Muscle of leg (tissue), 3 donors: ENCODE measurements at regions not wholly inside any gene's neighbourhood (a gene's known extent, or its start where the extent isn't known, plus 50 kb on each side); places are given as distances from the start of the nearest gene placed in this dataset.

ENCODE experiments used
- DNase-seq: peaks from one replicate; pipeline ENCODE4 v3.0.0; 2013
- H3K27ac ChIP-seq: one replicate; pipeline ENCODE4 v1.5.1; 2013; ENCODE audit warnings: mild to moderate bottlenecking, low read length, control low read depth
- H3K27me3 ChIP-seq: one replicate; pipeline ENCODE4 v1.6.1; 2013; ENCODE audit warnings: low read length; ENCODE audit not compliant: control insufficient read depth, insufficient read depth
- H3K36me3 ChIP-seq: one replicate; pipeline ENCODE4 v1.6.1; 2013; ENCODE audit warnings: low read length; ENCODE audit not compliant: control insufficient read depth, insufficient read depth
- H3K4me1 ChIP-seq: one replicate; pipeline ENCODE4 v1.6.1; 2013; ENCODE audit warnings: low read length; ENCODE audit not compliant: control insufficient read depth, insufficient read depth
- H3K4me3 ChIP-seq: one replicate; pipeline ENCODE4 v1.5.1; 2013; ENCODE audit warnings: low read length, control low read depth
- H3K9me3 ChIP-seq: replicated peaks from 2 replicates; pipeline ENCODE4 v1.6.1; 2013; ENCODE audit warnings: low read depth, low read length; ENCODE audit not compliant: control insufficient read depth
- WGBS: methylation state at CpG from one replicate; pipeline ENCODE4 v1.1.5; 2013; ENCODE audit warnings: missing lambda C conversion rate; ENCODE audit not compliant: insufficient coverage; 5-methylcytosine and 5-hydroxymethylcytosine counted together

DNA sequence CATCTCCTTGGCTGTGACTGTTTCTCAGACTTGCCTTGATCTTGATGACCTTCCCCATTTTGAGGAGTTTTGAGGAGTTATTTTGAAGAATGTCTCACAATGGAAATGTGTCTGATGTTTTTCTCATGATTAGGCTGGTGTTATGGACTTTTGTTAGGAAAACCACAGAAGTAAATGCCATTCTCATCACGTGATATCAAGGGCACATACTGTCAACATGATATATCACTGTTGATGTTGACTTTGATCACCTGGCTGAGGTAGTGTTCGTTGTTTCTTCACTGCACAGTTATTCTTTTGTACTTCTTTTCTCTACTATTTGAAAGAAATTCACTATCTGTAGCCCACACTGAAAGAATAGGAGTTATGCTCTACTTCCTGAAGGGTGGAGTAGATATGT is 194.7 kb upstream of the MPHOSPH6 start:
- Histone ChIP-seq H3K4me3 (no peak overlapping the region), H3K4me1 (no peaks in the 10 kb centered on the region), H3K36me3 (no peaks in the 10 kb centered on the region), H3K27ac (no peak overlapping the region), H3K9me3 (no peaks in the 10 kb centered on the region), H3K27me3 (peaks cover 2% of the 10 kb centered on the region)
- DNase-seq: no peak
- no CpG with 5 or more reads among the region's 2 CpGs for WGBS

DNA sequence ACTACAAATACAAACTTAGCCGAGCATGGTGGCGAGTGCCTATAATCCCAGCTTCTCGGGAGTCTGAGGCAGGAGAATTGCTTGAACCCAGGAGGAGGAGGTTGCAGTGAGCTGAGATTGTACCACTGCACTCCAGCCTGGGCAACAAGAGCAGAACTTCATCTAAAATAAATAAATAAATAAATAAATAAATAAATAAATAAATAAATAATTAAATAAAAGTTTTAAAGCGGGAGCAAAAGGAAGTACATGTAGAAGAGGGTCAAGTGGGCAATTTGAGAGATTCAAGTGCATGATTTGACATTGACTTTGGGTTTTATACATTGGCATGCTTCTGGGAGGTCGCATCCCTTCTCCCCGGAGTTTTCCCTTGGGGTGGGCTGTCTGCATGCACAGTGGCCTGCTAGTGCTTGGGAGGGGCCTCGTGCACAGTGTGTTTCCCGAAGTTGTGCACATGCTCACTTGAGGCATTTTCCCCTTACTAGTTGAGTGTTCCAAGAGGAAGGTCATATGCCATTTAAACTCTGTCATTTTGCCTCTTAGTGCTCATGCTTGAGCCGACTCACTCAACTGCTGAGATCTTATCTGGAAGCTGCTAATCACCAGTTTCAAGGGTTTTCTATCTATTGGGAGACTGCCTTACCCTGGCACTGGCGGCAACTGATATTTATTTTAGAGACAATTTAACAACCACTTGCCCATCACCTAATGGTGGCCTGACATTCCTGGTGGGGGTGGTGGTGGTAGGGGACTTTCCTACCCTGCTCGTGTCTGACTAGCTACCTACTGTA is 193.2 kb upstream of the MPHOSPH6 start:
- Histone ChIP-seq H3K4me1 (no peaks in the 10 kb centered on the region), H3K27ac (no peak overlapping the region), H3K36me3 (no peaks in the 10 kb centered on the region), H3K4me3 (no peak overlapping the region), H3K27me3 (peaks cover 2% of the 10 kb centered on the region), H3K9me3 (no peaks in the 10 kb centered on the region)
- WGBS: 67% methylated on average over 5 of the region's 11 CpGs
- DNase-seq: no peak

DNA sequence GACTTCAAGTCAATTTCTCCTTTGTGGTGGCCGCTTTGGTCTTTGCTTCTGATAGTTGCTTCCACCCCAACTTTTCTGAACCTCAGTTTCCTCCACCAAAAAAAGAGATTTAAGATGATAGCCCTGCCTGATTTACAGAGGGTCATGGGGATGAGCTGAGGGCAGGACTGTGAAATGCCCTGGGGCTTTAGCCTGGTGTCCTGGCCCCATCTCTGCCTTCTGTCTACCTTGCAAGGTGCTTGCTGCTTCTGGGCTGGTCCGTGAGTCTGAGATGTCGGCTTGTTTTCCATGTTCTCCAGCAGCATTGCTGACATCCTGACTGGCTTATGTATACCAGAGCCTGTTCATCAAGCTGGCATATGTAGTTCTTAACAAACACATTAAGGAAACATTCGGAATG is 191.9 kb upstream of the MPHOSPH6 start:
- Histone ChIP-seq H3K4me3 (no peak overlapping the region), H3K36me3 (no peaks in the 10 kb centered on the region), H3K27me3 (no peaks in the 10 kb centered on the region), H3K9me3 (no peaks in the 10 kb centered on the region), H3K4me1 (no peaks in the 10 kb centered on the region), H3K27ac (no peak overlapping the region)
- DNase-seq: no peak
- 84% methylated on average over 2 of the region's 4 CpGs for WGBS

DNA sequence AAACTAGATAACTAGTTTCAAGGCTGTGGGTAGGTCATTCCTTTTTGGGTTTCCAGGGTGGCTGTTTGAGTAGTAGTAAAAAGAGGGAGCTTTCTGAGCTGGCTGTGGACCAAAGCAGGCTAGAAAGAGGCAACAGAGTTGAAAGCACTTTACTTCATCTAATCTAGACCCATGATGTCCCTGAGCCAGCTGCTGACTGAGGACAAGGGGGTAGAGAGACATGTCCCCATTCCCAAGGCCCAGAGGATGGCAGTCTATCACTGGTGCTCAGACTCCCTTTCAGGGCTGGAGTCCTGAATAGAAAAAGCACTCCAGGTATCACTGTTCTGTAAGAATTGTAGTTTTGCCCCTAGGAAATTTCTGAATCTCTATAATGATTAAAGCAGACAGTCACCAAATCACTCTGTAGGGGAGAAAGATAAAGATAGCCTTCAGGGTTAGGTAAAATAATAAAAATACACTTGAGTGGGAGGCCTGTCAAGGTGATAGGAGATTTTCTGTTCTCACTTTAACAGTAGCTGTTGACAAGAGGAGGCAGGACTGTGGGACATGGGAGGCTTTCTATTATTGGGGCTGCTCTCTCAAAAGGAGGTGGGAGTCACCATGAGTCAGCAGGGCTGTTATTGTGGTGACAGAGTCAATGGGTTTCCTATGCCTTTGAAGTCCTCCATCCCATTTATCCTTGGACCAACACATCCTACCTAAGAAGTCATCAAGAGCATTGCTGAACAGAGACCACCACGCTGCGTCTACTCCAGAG is 190.2 kb upstream of the MPHOSPH6 start:
- no peaks in the 10 kb centered on the region for H3K36me3 ChIP-seq
- DNase-seq: no peak
- no CpG with 5 or more reads among the region's 2 CpGs for WGBS
- H3K4me3 ChIP-seq: no peak overlapping the region
- H3K27ac ChIP-seq: no peak overlapping the region
- no peaks in the 10 kb centered on the region for H3K9me3 ChIP-seq
- no peaks in the 10 kb centered on the region for H3K4me1 ChIP-seq
- H3K27me3 ChIP-seq: no peaks in the 10 kb centered on the region

- no peaks in the 10 kb centered on the region for H3K36me3 ChIP-seq
- H3K9me3 ChIP-seq: no peaks in the 10 kb centered on the region
- H3K27me3 ChIP-seq: no peaks in the 10 kb centered on the region
- H3K4me3 ChIP-seq: no peak overlapping the region
- WGBS: 89% methylated on average over 2 of the region's 7 CpGs
- no peak for DNase-seq
- H3K27ac ChIP-seq: no peak overlapping the region
- H3K4me1 ChIP-seq: no peaks in the 10 kb centered on the region
Observed at GRCh38 chr16:82358606-82359221, 188.7 kb upstream of the MPHOSPH6 start.

DNA sequence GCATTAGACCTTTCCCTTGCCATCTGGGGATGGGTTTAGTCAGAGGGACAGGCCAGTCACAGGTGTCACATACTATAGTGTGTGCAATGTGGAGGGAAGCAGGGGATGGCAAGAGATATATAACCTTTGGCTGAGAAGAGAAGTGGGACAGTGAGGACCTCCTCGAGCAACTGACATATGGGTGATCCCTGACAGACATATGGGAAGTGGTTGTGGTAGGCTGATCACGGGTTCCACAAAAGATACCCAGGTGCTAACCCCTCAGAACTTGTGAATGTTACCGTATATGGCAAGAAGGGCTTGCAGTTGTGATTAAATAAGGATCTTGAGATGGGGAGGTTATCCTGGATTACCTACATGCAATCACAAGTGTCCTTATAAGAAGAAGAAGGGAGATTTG is 188.1 kb upstream of the MPHOSPH6 start:
- Histone ChIP-seq H3K4me3 (no peak overlapping the region), H3K27me3 (no peaks in the 10 kb centered on the region), H3K4me1 (no peaks in the 10 kb centered on the region), H3K36me3 (no peaks in the 10 kb centered on the region), H3K27ac (no peak overlapping the region), H3K9me3 (no peaks in the 10 kb centered on the region)
- DNase-seq: no peak
- WGBS: 67% methylated on average over 2 of the region's 3 CpGs

- Histone ChIP-seq H3K27me3 (no peaks in the 10 kb centered on the region), H3K4me1 (no peaks in the 10 kb centered on the region), H3K27ac (no peak overlapping the region), H3K4me3 (no peak overlapping the region), H3K36me3 (no peaks in the 10 kb centered on the region), H3K9me3 (no peaks in the 10 kb centered on the region)
- no peak for DNase-seq
- 84% methylated on average over 4 of the region's 4 CpGs for WGBS
Observed at GRCh38 chr16:82357237-82357636, 187.2 kb upstream of the MPHOSPH6 start.

- H3K9me3 ChIP-seq: no peaks in the 10 kb centered on the region
- H3K27ac ChIP-seq: no peak overlapping the region
- no peaks in the 10 kb centered on the region for H3K27me3 ChIP-seq
- H3K4me1 ChIP-seq: no peaks in the 10 kb centered on the region
- H3K36me3 ChIP-seq: no peaks in the 10 kb centered on the region
- H3K4me3 ChIP-seq: no peak overlapping the region
- DNase-seq: no peak
- WGBS: 67% methylated on average over 1 of the region's 2 CpGs
Observed at GRCh38 chr16:82350560-82350959, 180.5 kb upstream of the MPHOSPH6 start.

- no peak for DNase-seq
- Histone ChIP-seq H3K4me1 (no peaks in the 10 kb centered on the region), H3K27me3 (no peaks in the 10 kb centered on the region), H3K9me3 (no peaks in the 10 kb centered on the region), H3K4me3 (no peak overlapping the region), H3K27ac (no peak overlapping the region), H3K36me3 (no peaks in the 10 kb centered on the region)
- WGBS: no CpG with 5 or more reads among the region's 2 CpGs
Observed at GRCh38 chr16:82345318-82345717, 175.3 kb upstream of the MPHOSPH6 start.

GRCh38 chr16:82344157-82344556 is 174.1 kb upstream of the MPHOSPH6 start:
- Histone ChIP-seq H3K9me3 (no peaks in the 10 kb centered on the region), H3K27ac (no peak overlapping the region), H3K4me1 (no peaks in the 10 kb centered on the region), H3K36me3 (no peaks in the 10 kb centered on the region), H3K4me3 (no peak overlapping the region), H3K27me3 (peaks cover 3% of the 10 kb centered on the region)
- no peak for DNase-seq
- WGBS: 40% methylated on average over 2 of the region's 4 CpGs
